GM12892 (cell line): ENCODE measurements at regions not wholly inside any gene's neighbourhood (a gene's known extent, or its start where the extent isn't known, plus 50 kb on each side); places are given as distances from the start of the nearest gene placed in this dataset.

Experiments
- DNase-seq: peaks from one replicate; pipeline ENCODE4 v3.0.0; 2011; ENCODE audit not compliant: insufficient read length
- FAIRE-seq: peaks from 2 replicates; lab custom pipeline; 2011; peaks lifted over from hg19 to GRCh38; lab: Jason Lieb, UNC
- POLR2A ChIP-seq: IDR thresholded peaks from 2 replicates; pipeline ENCODE4 v1.6.1; 2011; ENCODE audit warnings: low read depth, low read length, control low read depth
- POLR2AphosphoS5 ChIP-seq: IDR thresholded peaks from 2 replicates; pipeline ENCODE4 v1.6.1; 2011; ENCODE audit warnings: low read depth, low read length, control low read depth
- TAF1 ChIP-seq: IDR thresholded peaks from 2 replicates; pipeline ENCODE4 v1.6.1; 2011; ENCODE audit warnings: low read depth, mild to moderate bottlenecking, control low read depth, low read length, borderline replicate concordance

DNA sequence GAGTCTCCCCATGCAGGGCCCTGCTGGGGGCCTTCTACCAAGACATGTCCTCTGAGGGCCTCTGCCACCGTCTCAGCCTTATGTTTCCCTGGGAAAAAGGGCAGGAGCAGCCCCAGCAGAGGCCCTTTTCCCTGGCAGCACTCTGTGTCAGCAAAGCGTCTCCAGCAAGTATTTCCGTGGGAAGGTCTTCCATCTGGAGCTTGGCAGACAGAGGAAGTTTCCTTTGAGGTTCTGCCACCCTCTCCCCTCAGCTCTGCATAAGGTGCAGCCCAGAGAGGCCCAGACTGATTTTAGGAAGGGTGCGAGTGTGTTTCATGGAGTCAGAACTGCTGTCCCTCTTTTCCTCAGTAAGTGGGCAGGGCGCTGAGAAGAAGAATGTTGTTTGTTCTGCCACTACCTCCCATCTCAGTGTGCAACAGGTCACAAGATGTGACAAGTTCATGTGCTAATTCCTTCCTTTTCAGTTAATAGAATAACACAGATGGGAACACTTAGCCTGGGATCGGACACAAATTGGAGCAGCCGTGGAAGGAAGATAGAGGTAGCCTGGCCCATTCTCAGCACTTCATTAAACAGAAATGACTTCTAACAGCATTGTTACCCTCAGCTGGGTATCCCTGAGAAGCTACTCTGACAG is 784.4 kb downstream of the MAFB start:
- TF ChIP-seq POLR2A (no peak), TAF1 (no peak), POLR2AphosphoS5 (no peak)
- no peak for FAIRE-seq
- no peak for DNase-seq

DNA sequence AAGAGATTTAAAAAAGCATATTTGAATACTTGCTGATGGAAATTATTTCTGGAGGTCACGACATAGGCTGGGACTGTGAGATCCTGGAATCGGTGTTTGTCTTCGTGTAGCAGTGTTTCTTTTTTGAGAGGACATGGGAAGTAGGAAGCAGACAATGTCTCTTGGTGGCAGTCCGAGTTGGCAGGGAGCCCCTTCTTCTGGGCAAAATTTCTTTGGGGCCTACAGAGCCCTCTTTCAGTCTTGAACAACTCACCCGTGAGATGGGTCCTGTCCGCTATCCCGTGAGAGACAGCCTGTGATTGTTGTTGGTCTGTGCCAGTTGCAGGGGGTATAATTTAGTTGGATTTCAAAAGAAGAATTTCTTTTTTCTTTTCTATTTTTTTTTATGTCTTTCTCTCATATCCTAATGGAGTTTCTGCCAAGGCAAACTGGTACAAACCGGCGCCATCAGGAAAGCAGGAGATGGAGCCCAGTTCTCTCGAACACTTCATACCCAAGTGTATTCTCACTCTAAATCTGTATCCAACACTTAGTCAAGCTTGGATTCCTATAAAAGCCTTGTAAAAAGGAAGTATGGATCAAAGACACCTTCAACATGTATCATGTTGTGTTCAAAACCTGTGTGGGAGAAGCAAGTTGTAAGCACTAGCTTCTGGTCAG is 785.1 kb downstream of the MAFB start:
- TF ChIP-seq TAF1 (no peak), POLR2A (no peak), POLR2AphosphoS5 (no peak)
- DNase-seq: no peak
- FAIRE-seq: no peak

DNA sequence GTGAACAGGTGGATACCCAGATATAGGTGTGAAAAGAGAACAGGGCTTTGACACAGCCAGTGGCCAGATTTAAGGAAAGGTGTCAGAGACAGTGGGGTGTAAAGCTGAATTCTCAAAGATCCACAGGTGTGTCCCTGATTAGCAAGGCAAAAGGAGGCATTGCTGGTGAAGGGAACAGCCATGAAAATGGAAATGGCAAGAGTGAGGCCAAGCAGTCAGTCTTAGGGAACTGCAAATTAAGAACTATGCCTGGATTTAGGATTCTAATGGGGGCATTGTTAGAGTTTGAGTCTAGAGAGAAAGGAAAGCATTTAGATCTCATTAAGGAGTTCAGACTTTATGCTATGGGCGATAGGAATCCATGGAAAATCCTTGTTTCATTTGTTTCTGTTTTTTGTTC is 789.2 kb downstream of the MAFB start:
- FAIRE-seq (no peak), DNase-seq (no peak)
- TF ChIP-seq POLR2A (no peak), POLR2AphosphoS5 (no peak), TAF1 (no peak)

DNA sequence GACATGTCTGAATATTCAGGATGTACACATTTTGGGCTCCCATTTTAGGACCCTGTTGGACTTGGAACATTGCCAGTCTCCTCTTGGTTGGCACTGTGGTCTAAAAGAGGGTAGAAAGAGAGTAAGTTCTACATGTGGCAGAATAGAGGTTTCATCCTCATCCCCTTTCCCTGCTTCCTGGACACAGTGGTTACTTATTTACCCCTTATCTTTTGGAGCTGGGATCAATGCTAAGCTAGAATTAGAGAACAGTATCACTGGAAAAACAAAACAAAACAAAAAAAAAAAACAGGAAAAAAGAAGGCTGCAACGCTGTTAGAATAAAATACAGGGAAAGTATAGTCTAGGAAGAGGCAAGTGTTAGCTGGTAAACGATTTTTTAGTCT is 790.6 kb downstream of the MAFB start:
- no peak for FAIRE-seq

DNA sequence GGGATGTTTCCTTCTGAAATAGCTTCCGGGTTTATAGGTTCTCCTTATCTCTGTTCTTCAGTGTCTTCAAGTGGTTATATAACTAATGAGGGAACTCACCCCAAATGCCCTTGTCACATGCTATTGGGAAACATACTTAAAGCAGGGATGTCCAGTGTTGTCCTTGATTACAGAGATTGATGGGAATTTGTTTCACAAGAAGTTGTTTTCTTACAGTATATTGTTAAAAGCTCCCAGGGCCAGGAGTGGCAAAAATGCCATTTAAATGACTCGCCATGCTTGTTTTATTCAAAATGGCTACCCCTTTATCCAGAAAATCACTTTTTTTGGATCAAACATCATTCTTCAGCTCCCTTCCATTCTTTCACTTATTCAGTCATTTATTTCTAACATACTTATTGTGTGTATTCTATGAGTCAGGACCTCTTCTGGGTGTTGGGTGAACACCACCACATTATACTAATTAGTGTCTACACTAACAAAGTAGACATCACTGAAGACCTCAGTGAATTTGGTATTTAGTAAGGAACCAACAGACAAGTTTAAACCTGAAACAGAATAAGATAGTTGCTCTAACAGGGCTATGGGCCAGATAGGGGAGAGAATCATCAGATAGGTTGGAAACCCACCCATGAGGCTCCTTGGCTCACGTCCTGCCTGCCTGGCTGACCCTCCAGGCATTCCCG is 791.1 kb downstream of the MAFB start:
- FAIRE-seq: no peak
- no peak for DNase-seq
- TF ChIP-seq POLR2AphosphoS5: no peak
- TF ChIP-seq TAF1: no peak
- TF ChIP-seq POLR2A: no peak

More for the DNA sequence above, 790.6 kb downstream of the MAFB start:
- TF ChIP-seq POLR2A (no peak), POLR2AphosphoS5 (no peak), TAF1 (no peak)
- DNase-seq: no peak

DNA sequence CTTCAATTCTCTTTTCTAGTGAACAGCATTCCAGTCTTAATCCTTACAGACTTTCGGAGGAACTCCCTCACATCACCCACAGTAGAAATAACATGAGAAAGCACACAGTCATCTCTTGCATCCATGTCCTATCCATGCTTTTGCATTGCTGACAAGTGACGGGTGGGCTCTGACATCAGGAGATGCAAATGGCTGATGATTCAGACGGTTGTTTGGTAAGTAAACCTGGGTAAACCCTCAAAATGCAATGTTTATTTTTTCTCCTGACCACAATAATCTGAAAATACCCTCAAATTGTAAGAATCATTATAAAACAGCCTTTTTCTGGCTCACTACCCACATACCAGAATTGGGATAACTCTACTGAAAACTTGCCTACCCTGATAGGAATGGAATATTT is 792.0 kb downstream of the MAFB start:
- no peak for DNase-seq
- no peak for FAIRE-seq

DNA sequence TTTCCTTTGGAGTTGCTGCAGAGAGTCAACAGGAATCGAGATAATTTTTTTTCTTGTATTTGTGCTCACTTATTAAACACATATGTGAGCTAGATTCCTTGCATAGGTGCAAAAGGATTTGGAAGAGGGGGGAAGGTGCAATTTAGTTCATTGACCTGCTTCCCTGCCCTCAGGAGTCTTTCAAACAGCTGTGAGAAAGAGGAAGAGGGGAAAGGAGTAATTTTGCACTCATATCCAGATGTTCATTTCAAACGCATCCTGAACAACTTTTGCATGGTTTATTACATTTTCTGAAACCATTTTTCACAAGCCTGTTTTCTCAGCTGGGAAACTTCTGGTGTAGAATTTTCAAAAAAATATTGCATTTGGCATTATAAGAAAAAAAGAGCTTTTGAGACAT is 795.0 kb downstream of the MAFB start:
- TF ChIP-seq POLR2A (no peak), TAF1 (no peak), POLR2AphosphoS5 (no peak)
- DNase-seq (no peak), FAIRE-seq (no peak)

More for the DNA sequence above, 792.0 kb downstream of the MAFB start:
- no peak for TF ChIP-seq POLR2AphosphoS5
- TF ChIP-seq POLR2A: no peak
- no peak for TF ChIP-seq TAF1

DNA sequence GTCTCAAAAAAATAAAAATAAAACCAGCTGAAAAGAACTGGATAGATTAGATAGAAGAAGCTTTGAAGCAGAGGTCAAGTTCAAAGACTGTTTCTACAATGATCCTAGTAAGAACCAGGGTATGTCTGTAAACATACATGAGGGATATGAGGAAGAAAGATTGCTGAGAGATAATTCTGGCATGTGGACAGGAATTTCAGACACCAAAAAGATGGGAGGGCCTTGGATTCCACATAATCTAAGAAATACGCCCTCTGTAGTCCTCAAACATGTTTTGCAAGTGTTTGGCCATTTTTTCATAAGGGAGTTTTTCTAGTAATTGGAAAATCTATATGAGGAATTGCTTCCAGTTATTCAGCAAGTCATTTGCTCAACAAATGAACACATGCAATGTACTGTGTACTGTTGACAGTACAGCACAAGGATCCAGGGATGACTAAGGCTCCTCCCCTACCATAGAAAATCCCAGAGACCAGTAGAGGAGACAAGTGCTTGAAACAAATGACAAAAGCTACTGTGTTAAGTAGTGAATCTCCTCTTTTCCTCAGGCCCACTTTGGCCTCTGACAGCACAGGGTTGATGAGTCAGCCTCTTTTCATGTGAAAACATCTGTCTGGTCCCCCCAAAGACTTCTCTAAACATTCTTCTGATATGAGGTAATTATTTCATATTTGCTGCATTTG is 795.9 kb downstream of the MAFB start:
- DNase-seq: no peak
- TF ChIP-seq TAF1 (no peak), POLR2AphosphoS5 (no peak), POLR2A (no peak)
- no peak for FAIRE-seq

DNA sequence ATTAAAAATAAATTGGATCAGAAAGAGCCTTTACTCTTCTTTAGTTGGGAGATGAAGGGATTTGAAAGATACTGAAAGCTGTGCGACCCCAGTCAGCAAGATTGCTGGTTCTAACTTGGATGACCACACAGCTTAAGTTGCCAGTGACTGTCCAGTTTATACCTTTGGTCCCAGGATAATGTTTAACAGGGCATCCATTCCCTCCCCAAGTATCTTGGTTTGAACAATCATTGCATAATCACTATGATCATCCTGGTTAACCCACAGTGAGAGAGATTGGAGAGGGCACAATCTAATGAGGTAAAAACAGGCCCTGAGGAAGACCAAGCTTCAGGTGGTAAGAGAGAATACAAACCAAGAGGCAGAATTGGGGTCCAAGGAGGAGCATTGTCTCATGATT is 798.3 kb downstream of the MAFB start:
- DNase-seq (no peak), FAIRE-seq (no peak)
- no peak for TF ChIP-seq POLR2AphosphoS5
- TF ChIP-seq POLR2A: no peak
- no peak for TF ChIP-seq TAF1

DNA sequence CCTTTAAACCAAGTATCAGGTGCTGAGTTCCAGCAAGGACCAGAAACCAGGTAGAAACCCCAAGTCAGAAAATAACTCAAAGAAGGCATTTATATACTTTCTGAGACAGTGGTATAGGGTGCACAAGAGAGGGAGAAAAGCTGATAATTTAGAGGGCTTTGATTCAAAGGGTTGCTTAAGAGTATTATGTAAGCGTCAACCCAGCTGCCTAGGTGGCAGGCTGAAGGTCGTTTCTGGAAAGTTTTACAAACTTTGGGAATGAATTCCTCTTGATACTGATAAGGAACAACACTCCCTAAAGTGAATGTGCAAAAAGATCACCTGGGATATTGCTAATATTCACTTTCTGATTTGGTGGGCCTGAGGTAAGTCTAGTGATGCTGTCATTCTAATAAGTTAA is 800.7 kb downstream of the MAFB start:
- DNase-seq (no peak), FAIRE-seq (no peak)
- TF ChIP-seq POLR2A: no peak
- TF ChIP-seq POLR2AphosphoS5: no peak
- TF ChIP-seq TAF1: no peak

DNA sequence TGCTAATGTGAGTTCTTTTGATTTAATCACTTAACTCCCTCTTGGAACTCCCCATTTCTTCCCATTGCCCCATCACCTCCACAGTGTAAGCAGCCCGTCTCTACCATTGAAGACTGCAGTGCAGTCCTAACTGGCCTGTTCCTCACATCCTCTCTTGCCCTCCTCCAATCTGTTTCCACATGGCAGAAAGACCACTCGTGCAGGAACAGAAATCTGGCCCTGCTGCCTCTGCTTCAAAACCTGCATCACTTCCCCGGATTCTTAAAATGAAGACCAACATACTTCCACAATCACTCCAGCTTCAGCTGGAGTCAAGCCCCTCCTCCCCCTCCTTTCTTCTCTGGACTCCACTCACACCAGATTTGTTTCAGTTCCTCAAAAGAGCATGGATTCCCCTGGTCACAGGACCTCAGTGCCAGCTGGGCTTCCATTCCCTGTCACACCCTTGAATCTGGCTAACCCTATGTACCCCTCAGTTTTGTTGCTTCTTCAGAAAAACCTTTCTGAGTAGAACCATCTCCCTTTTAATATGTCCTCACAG is 802.3 kb downstream of the MAFB start:
- TF ChIP-seq POLR2A (no peak), POLR2AphosphoS5 (no peak)
- FAIRE-seq (no peak), DNase-seq (no peak)

DNA sequence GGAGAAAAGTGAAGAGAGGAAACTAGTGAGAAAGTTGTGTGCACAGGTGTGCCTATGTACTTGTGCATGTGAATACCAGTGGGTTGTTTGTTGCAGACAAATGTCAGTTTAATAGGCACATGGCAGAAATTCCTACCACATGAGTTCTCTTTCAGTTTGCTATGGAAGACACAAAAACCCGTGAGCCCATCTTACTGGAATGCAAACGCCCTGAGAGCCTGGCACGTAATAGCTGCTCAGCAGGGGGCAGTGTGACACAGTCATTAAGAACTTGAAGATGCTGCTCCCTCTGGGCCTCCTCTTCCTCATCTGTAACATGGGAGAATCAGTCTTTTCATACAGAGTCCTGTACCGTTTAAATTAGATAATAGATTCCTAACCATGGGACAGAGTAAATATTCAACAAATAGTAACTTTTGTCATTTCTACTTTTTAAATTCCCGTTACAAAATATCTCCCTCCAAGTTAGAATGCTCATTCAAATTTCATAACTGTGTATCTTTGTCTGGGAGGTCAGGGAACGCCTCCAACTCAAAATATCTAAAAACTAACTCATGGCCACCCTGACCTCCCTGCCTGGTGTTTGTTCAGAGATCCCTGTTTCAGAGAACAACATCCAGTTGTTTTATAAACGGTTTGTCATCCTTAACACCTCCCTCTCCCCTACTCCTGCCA is 802.9 kb downstream of the MAFB start:
- TF ChIP-seq POLR2A (no peak), TAF1 (no peak), POLR2AphosphoS5 (no peak)
- no peak for FAIRE-seq
- DNase-seq: no peak
